Rectal smooth muscle tissue (tissue), 1 donor: ENCODE measurements at regions not wholly inside any gene's neighbourhood (a gene's known extent, or its start where the extent isn't known, plus 50 kb on each side); places are given as distances from the start of the nearest gene placed in this dataset.
"Not testable (repeated sequence)": the region's sequence is repeated elsewhere in the genome, so short reads cannot be mapped to it uniquely, and the experiment has no call there.

Source experiments
- H3K27ac ChIP-seq: one replicate; pipeline ENCODE4 v1.7.0; 2013; ENCODE audit warnings: low read depth, low read length, inconsistent platforms
- H3K27me3 ChIP-seq: one replicate; pipeline ENCODE4 v1.7.0; 2013; ENCODE audit warnings: low read length; ENCODE audit not compliant: control insufficient read depth, insufficient read depth
- H3K36me3 ChIP-seq: one replicate; pipeline ENCODE4 v1.7.0; 2013; ENCODE audit warnings: low read length; ENCODE audit not compliant: control insufficient read depth, insufficient read depth
- H3K4me1 ChIP-seq: one replicate; pipeline ENCODE4 v1.7.0; 2013; ENCODE audit warnings: low read length; ENCODE audit not compliant: control insufficient read depth, insufficient read depth
- H3K4me3 ChIP-seq: one replicate; pipeline ENCODE4 v1.7.0; 2013; ENCODE audit warnings: low read length
- H3K9ac ChIP-seq: one replicate; pipeline ENCODE4 v1.7.0; 2013; ENCODE audit warnings: low read length

DNA sequence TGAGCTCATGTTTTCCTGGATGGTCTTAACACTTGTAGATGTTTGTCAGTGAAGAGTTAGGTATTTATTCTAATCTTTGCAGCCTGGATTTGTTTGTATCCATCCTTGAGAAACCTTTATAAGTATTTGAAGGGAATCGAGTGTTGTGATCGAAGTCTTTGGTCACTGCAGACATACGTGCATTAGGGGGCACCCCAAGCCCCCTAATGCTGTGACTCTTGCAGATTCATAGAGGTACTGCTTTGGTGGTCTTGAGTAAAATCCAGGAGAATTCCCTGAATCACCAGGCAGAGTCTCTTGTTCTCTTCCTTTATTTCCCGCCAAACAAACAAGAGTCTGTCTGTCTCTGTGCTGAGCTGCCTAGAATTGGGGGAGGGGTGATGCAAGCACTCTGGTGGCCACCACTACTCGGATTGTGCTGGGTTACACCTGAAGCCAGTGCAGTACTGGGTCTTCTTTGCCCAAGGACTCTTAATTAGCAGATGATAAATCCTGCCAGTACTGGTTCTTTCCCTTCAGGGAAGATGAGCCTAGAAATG lies 170.5 kb upstream of the POU1F1 start:
- Histone ChIP-seq H3K9ac (no peak overlapping the region), H3K27me3 (no peaks in the 10 kb centered on the region), H3K36me3 (no peaks in the 10 kb centered on the region)

DNA sequence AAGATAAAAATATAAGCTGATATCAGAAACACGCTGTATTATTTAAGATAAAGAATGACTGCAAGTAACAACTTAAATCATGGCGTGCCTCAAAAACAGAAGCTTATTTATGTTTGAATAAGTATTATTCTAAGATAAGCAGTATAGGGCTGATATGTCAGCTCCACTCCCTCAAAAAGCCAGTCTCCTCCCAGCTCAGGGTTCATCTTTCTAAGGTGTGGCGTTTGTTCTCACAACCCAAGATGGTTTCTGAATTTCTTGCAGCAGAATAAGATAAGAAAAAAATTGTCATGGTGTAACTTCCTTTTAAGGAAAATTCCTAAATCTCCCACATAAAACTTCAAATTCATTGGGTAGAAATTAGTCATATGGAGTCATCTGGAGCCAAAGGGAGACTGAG lies 166.1 kb upstream of the POU1F1 start:
- H3K9ac ChIP-seq = no peak overlapping the region
- no peaks in the 10 kb centered on the region for H3K36me3 ChIP-seq
- H3K4me1 ChIP-seq = no peaks in the 10 kb centered on the region
- no peaks in the 10 kb centered on the region for H3K27me3 ChIP-seq
- no peak overlapping the region for H3K4me3 ChIP-seq
- H3K27ac ChIP-seq = no peak overlapping the region

More for the DNA sequence above, 170.5 kb upstream of the POU1F1 start:
- Histone ChIP-seq H3K27ac (no peak overlapping the region), H3K4me1 (no peaks in the 10 kb centered on the region), H3K4me3 (no peak overlapping the region)

DNA sequence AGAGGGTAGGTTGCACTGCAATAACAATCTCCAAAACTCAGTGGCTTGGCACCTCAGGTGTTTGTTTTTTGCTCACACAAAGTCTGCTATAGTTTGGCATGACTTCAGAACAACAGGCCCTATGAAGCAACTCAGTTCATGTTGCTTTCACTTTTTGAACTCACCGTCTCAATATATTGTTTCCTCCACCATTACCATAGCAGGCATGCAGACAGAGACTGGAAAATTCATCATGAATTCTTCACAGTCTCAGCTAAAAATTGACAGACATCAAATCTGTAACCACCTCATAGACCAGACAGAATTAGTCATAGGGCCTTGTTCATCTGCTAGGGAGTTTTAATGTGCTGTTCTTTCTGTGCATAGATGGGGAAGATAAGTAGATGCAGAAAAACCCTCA lies 161.4 kb upstream of the POU1F1 start:
- no peak overlapping the region for H3K9ac ChIP-seq
- H3K27ac ChIP-seq = no peak overlapping the region
- H3K4me1 ChIP-seq = no peaks in the 10 kb centered on the region
- no peaks in the 10 kb centered on the region for H3K27me3 ChIP-seq
- no peaks in the 10 kb centered on the region for H3K36me3 ChIP-seq
- no peak overlapping the region for H3K4me3 ChIP-seq

DNA sequence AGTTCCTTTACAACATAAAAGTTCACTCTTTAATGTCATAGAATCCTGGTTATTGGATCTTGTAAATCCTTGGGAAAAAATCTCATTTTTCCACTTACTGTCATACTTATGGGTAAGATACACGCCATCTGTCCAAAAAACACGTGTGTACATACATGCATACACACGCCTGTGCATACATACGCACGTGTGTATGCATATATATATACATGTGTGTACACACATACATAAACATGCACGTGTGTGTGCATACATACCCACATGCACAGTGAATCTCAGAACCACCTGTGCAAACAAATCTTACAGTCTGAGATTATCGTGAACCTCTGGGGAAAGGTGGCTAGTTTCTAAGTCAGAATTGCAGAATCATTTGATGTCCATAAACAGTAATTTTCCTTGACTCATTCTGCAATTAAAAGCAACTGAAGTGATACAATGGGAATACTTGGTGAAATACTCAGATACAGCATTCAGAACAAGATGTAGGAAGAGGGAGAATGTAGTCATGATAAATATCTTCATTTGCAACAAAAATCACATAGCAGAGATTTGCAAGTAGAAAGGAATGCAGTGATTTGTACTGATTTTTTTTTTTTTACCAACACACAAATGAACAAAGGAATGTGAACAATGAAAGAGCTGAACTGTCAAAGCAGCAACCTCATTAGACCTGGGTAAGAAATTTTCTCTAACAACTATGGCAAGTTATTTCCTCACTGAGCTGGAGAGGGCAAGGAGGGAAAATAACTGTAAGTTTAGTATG lies 160.6 kb upstream of the POU1F1 start:
- Histone ChIP-seq H3K27me3 (no peaks in the 10 kb centered on the region), H3K9ac (no peak overlapping the region), H3K27ac (no peak overlapping the region), H3K4me1 (no peaks in the 10 kb centered on the region), H3K36me3 (no peaks in the 10 kb centered on the region), H3K4me3 (no peak overlapping the region)

DNA sequence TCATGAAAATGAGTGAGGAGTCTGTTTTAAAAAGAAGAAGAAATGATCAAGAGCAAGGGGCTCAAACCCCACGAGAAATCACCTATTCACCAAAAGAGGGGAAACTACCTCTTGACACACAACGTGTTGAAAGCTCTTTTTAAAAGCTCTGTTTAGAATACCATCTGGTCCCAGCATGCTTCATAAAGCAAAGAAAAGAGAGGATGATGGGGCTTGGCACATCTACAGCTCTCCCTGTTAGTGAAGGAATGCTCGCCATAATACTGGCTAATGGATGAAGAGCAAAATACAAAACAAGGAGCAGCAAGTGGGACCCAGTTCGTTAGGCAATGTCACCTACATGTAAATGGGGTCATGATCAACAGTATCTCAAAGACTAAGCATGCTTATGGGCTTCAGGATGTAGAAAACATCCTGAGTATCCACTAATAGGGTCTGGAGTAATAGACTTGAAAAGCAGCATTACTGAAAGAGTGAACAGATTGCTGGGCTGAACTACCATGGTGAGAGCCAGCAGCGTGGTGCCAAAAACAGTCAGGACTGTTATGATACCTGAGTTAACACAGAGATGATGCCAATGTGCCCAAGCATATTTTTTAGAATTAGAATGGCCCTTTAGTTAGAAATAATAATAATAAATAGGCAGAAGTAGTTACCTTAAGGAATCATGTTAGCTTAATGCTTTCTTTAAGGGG lies 159.7 kb upstream of the POU1F1 start:
- Histone ChIP-seq H3K4me3 (no peak overlapping the region), H3K36me3 (no peaks in the 10 kb centered on the region), H3K27me3 (no peaks in the 10 kb centered on the region), H3K4me1 (no peaks in the 10 kb centered on the region), H3K27ac (no peak overlapping the region), H3K9ac (no peak overlapping the region)

DNA sequence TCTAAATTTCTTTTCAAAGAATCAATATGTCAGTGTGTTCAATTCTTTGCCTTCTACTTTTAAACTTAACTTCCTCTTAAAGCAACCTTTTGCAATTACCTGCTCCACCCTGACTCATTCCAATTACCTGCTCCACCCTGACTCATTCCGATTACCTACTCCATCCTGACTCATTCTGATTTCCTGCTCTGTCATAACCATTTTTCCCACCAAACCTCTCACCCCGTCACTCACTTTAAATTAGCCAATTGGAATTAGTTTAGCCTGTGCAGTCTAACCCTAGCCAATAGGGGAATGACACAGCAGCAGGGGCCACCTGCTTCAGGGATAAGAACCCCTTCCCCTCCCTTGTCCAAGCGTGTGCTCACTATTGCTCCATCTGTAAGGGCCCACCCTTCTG lies 157.1 kb upstream of the POU1F1 start:
- not testable (repeated sequence) for H3K27me3 ChIP-seq, H3K27ac ChIP-seq, H3K4me1 ChIP-seq, H3K4me3 ChIP-seq, H3K9ac ChIP-seq, H3K36me3 ChIP-seq

DNA sequence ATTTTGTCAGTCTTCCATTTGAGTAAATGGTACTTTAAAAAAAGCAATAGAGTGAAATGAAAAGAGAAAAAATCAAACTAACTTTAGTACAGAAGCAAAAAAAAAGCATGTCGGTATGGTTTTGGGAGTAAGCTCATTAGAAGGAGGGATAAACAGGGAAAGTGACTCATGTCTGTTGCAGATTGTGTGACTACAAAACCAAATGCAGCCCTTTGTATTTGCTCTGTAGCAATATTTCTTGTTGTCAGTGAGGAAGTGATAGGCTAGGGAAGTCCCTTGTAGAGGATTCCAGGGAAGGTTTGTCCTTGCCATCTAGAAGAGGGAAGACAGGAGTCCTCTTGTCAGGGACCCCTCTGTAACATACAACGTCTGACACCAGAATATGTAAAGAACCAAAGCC lies 150.5 kb upstream of the POU1F1 start:
- H3K36me3 ChIP-seq = no peaks in the 10 kb centered on the region
- no peaks in the 10 kb centered on the region for H3K4me1 ChIP-seq
- no peak overlapping the region for H3K27ac ChIP-seq

DNA sequence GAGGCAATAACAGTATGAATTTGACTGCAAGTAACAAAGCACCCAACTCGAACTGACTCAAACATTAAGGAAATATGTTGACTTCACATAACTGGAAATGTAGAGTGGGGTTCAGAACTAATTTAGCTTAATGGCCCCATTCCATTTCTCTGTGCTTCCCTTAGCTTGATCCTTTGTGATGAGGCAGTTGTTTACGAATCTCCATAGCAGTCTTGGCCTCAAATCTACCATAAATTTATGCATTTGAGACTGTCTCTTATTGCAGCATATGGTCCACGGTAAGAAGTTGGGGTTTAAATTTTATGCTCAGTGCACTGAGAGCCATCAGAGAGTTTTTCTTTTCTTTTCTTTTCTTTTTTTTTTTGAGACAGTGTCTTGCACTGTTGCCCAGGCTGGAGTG lies 148.7 kb upstream of the POU1F1 start:
- Histone ChIP-seq H3K27ac (no peak overlapping the region), H3K4me3 (no peak overlapping the region), H3K36me3 (no peaks in the 10 kb centered on the region), H3K4me1 (no peaks in the 10 kb centered on the region), H3K9ac (no peak overlapping the region), H3K27me3 (no peaks in the 10 kb centered on the region)

More for the DNA sequence above, 150.5 kb upstream of the POU1F1 start:
- no peak overlapping the region for H3K4me3 ChIP-seq
- H3K27me3 ChIP-seq = no peaks in the 10 kb centered on the region
- no peak overlapping the region for H3K9ac ChIP-seq

DNA sequence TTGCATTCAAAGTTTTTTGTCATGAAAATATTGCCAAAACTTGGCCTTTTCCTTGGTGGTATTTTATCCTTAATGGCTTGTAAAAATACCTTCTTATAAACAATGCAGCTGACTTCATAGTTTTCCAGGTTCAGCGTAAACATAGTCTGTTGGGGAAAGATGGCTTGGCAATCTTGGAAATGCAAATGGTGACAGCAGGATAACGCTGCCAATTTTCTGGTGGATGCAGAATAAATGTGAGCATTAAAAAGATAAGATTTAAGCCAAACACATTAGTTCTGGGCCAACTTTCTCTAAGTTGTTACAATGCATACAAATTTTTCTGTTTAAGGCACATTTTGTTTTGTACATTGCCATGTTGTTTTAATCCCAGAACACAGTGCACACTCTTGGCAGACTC lies 147.0 kb upstream of the POU1F1 start:
- Histone ChIP-seq H3K4me3 (no peak overlapping the region), H3K36me3 (no peaks in the 10 kb centered on the region), H3K27me3 (no peaks in the 10 kb centered on the region), H3K27ac (no peak overlapping the region), H3K9ac (no peak overlapping the region), H3K4me1 (no peaks in the 10 kb centered on the region)

DNA sequence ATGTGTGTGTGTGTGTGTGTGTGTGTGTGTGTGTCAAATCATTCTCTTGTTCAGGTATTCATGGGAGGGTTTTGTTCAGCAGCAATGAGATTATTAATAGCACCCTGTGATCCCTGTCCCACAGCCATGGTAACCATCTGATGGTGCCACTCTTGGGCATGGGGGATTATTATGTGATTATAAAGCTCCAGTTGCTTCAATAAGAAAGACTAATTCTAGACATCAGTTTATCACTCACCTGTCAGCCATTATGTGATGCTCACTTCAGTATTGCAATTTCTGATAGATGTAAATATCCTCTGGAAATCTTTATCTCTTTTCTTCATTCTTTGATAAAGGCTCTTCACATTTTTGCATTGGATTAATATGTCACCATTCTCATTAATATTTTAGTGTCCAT lies 145.9 kb upstream of the POU1F1 start:
- no peak overlapping the region for H3K9ac ChIP-seq
- no peak overlapping the region for H3K4me3 ChIP-seq
- H3K27ac ChIP-seq = no peak overlapping the region
- no peaks in the 10 kb centered on the region for H3K27me3 ChIP-seq
- H3K36me3 ChIP-seq = no peaks in the 10 kb centered on the region
- no peaks in the 10 kb centered on the region for H3K4me1 ChIP-seq

DNA sequence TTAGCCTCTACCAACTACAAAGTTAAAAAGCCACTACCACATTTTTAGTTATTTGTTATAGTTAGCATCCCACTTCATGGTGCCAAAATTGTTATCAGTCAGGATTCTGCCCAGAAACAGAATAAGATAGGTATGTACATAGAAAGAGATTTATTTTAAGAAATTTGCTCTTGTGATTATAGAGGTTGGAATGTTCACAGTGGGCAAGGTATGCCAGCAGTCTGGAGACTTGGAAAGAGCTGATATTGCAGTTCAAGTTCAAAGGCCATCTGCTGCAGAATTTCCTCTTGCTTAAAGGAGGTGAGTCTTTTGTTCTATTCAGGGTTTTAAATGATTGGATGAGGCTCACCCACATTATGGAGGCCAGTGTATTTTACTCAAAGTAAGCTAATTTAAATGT lies 143.8 kb upstream of the POU1F1 start:
- Histone ChIP-seq H3K9ac (no peak overlapping the region), H3K27ac (no peak overlapping the region), H3K36me3 (no peaks in the 10 kb centered on the region), H3K4me1 (no peaks in the 10 kb centered on the region), H3K4me3 (no peak overlapping the region), H3K27me3 (no peaks in the 10 kb centered on the region)

DNA sequence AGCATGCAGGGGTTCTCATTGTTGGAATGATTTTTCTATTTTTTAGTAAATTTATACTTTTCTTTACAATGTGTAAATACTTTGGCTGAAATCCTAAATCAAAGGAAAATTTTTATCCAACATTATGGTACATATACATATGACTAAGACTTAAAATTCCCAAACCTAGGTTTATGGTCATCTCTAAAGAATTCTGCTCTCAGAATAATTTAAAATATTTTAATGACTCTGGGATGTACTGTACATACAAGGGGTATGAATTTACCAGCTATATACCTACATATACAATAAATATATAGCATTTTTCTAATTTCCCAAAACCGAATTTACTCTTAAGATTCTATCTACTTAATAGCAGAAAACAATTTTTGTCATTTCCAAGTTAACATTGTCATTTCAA lies 137.9 kb upstream of the POU1F1 start:
- Histone ChIP-seq H3K36me3 (no peaks in the 10 kb centered on the region), H3K4me3 (no peak overlapping the region), H3K27ac (no peak overlapping the region), H3K4me1 (no peaks in the 10 kb centered on the region), H3K27me3 (no peaks in the 10 kb centered on the region), H3K9ac (no peak overlapping the region)

DNA sequence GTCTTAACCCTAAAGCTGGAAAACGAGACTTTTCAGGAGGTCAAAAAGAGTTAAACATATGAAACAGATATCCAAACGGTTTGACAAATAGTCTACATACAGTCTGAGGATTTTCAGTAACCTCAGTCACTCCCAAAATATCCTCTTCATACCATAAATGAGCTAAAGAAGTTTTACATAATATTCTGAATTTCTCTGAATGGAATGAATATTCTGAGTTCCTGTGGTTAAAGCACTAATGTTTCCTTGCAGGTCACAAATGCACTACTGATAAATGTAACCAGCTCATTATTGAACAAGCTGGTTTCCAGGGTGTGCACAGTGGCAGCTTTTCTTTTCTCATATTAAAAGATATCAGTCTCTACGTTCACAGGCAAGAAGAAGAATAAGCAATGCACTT lies 137.4 kb upstream of the POU1F1 start:
- Histone ChIP-seq H3K4me3 (no peak overlapping the region), H3K4me1 (no peaks in the 10 kb centered on the region), H3K27ac (no peak overlapping the region), H3K9ac (no peak overlapping the region), H3K27me3 (no peaks in the 10 kb centered on the region), H3K36me3 (no peaks in the 10 kb centered on the region)
